OCI-LY1 (cell line): ENCODE measurements at regions not wholly inside any gene's neighbourhood (a gene's known extent, or its start where the extent isn't known, plus 50 kb on each side); places are given as distances from the start of the nearest gene placed in this dataset.
"Not testable (repeated sequence)": the region's sequence is repeated elsewhere in the genome, so short reads cannot be mapped to it uniquely, and the experiment has no call there.

ENCODE experiments used
- H2AFZ ChIP-seq: fragments of 200-600 bp; sonication (generic), shearing (Covaris generic); 2 replicates; pipeline ENCODE4 v1.6.0; 2014; ENCODE audit warnings: antibody characterized with exemption, mild to moderate bottlenecking, low read length
- H3F3A ChIP-seq: fragments of 200-600 bp; sonication (generic), shearing (Covaris generic); 2 replicates; pipeline ENCODE4 v1.6.0; 2014; ENCODE audit warnings: mild to moderate bottlenecking, antibody characterized with exemption, low read length, moderate library complexity; ENCODE audit not compliant: insufficient read depth
- H3K27ac ChIP-seq: fragments of 200-600 bp; sonication (generic); 2 replicates; pipeline ENCODE4 v1.5.1; 2014; ENCODE audit warnings: low read length, mixed run types, mild to moderate bottlenecking, low read depth; ENCODE audit not compliant: poor library complexity, severe bottlenecking
- H3K27me3 ChIP-seq: fragments of 200-600 bp; sonication (generic); 2 replicates; pipeline ENCODE4 v1.6.0; 2014; ENCODE audit warnings: antibody characterized with exemption, mild to moderate bottlenecking, low read length, moderate library complexity; ENCODE audit not compliant: insufficient read depth
- H3K36me3 ChIP-seq: fragments of 200-600 bp; sonication (generic); 2 replicates; pipeline ENCODE4 v1.6.1; 2014; ENCODE audit warnings: mild to moderate bottlenecking, antibody characterized with exemption, low read length, moderate library complexity, mixed read lengths; ENCODE audit not compliant: insufficient read depth
- H3K4me1 ChIP-seq: fragments of 200-600 bp; sonication (generic); 2 replicates; pipeline ENCODE4 v1.5.1; 2014; ENCODE audit warnings: mild to moderate bottlenecking, low read length, moderate library complexity; ENCODE audit not compliant: insufficient read depth, severe bottlenecking
- H3K4me2 ChIP-seq: fragments of 200-600 bp; sonication (generic), shearing (Covaris generic); 2 replicates; pipeline ENCODE4 v1.6.1; 2014; ENCODE audit warnings: low read length
- H3K4me3 ChIP-seq: fragments of 200-600 bp; sonication (generic); 2 replicates; pipeline ENCODE4 v1.5.1; 2014; ENCODE audit warnings: low read length, low read depth, mild to moderate bottlenecking, mixed read lengths; ENCODE audit not compliant: poor library complexity, severe bottlenecking
- H3K79me2 ChIP-seq: fragments of 200-600 bp; shearing (Covaris generic); 2 replicates; pipeline ENCODE4 v1.6.1; 2016; ENCODE audit warnings: mixed run types, low read length, mixed read lengths; ENCODE audit not compliant: insufficient read depth
- H3K9ac ChIP-seq: fragments of 200-600 bp; sonication (generic), shearing (Covaris generic); 2 replicates; pipeline ENCODE4 v1.6.1; 2014; ENCODE audit warnings: mild to moderate bottlenecking, low read length, mixed read lengths
- H3K9me2 ChIP-seq: fragments of 200-600 bp; sonication (generic), shearing (Covaris generic); 2 replicates; pipeline ENCODE4 v1.6.1; 2014; ENCODE audit warnings: low read depth, mild to moderate bottlenecking, low read length, mixed read lengths
- H3K9me3 ChIP-seq: fragments of 200-600 bp; shearing (Covaris generic); 2 replicates; pipeline ENCODE4 v1.6.1; 2014; ENCODE audit warnings: low read length, mixed read lengths
- H4K20me1 ChIP-seq: fragments of 200-600 bp; sonication (generic), shearing (Covaris generic); 2 replicates; pipeline ENCODE4 v1.6.0; 2016; ENCODE audit warnings: mild to moderate bottlenecking, low read length; ENCODE audit not compliant: insufficient read depth
- CTCF ChIP-seq: fragments of 200-600 bp; sonication (generic), shearing (Covaris generic); IDR thresholded peaks from 2 replicates; pipeline ENCODE4 v1.5.1; 2017; ENCODE audit warnings: mild to moderate bottlenecking, antibody characterized with exemption, low read length, moderate library complexity, mixed read lengths
- EZH2 ChIP-seq: fragments of 200-600 bp; sonication (generic), shearing (Covaris generic); IDR thresholded peaks from 2 replicates; pipeline ENCODE4 v1.8.0; 2017; ENCODE audit warnings: borderline replicate concordance, mixed run types, mild to moderate bottlenecking, antibody characterized with exemption, low read length, moderate library complexity, mixed read lengths

- no peak overlapping the region for H3K27ac ChIP-seq
- H3F3A ChIP-seq: no peaks in the 10 kb centered on the region
- no peaks in the 10 kb centered on the region for H3K4me1 ChIP-seq
- no peaks in the 10 kb centered on the region for H4K20me1 ChIP-seq
- H3K9me2 ChIP-seq: no peaks in the 10 kb centered on the region
- H3K4me3 ChIP-seq: no peak overlapping the region
- H2AFZ ChIP-seq: no peak overlapping the region
- TF ChIP-seq CTCF (no peak), EZH2 (no peak)
- H3K4me2 ChIP-seq: no peak overlapping the region
- no peaks in the 10 kb centered on the region for H3K36me3 ChIP-seq
- H3K9ac ChIP-seq: no peak overlapping the region
- no peaks in the 10 kb centered on the region for H3K27me3 ChIP-seq
- H3K9me3 ChIP-seq: no peaks in the 10 kb centered on the region
- no peaks in the 10 kb centered on the region for H3K79me2 ChIP-seq
Observed at GRCh38 chr9:93771276-93771675, 183.9 kb downstream of the BARX1 start.

- Histone ChIP-seq H3K4me2 (no peak overlapping the region), H3F3A (no peaks in the 10 kb centered on the region), H2AFZ (no peak overlapping the region), H3K79me2 (no peaks in the 10 kb centered on the region), H3K9me2 (no peaks in the 10 kb centered on the region), H3K4me3 (no peak overlapping the region), H3K9ac (no peak overlapping the region), H3K9me3 (no peaks in the 10 kb centered on the region), H3K27ac (no peak overlapping the region), H3K4me1 (no peaks in the 10 kb centered on the region), H3K27me3 (no peaks in the 10 kb centered on the region), H4K20me1 (no peaks in the 10 kb centered on the region), H3K36me3 (no peaks in the 10 kb centered on the region)
- no peak for TF ChIP-seq CTCF
- no peak for TF ChIP-seq EZH2
Observed at GRCh38 chr9:93761822-93762221, 185.4 kb downstream of the PHF2 start.

GRCh38 chr9:93750045-93750444 is 173.7 kb downstream of the PHF2 start:
- Histone ChIP-seq H3K4me3 (no peak overlapping the region), H3F3A (no peaks in the 10 kb centered on the region), H4K20me1 (no peaks in the 10 kb centered on the region), H3K4me2 (no peak overlapping the region), H2AFZ (no peak overlapping the region), H3K4me1 (no peaks in the 10 kb centered on the region), H3K9me3 (peaks cover 10% of the 10 kb centered on the region; the same call in 1 of the 2 replicates), H3K79me2 (no peaks in the 10 kb centered on the region), H3K9ac (no peak overlapping the region), H3K27me3 (no peaks in the 10 kb centered on the region), H3K9me2 (no peaks in the 10 kb centered on the region), H3K27ac (no peak overlapping the region), H3K36me3 (no peaks in the 10 kb centered on the region)
- TF ChIP-seq EZH2 (no peak), CTCF (no peak)

- not testable (repeated sequence) for H3K79me2 ChIP-seq, H3K4me3 ChIP-seq, H3K4me1 ChIP-seq, H3K9me2 ChIP-seq, H2AFZ ChIP-seq, H3K27me3 ChIP-seq, H3K27ac ChIP-seq, H3F3A ChIP-seq, H3K9ac ChIP-seq, H4K20me1 ChIP-seq, H3K36me3 ChIP-seq, H3K4me2 ChIP-seq, H3K9me3 ChIP-seq
Observed at GRCh38 chr9:93748827-93749226, 172.4 kb downstream of the PHF2 start.
